DOHH2 (cell line): ENCODE measurements at regions not wholly inside any gene's neighbourhood (a gene's known extent, or its start where the extent isn't known, plus 50 kb on each side); places are given as distances from the start of the nearest gene placed in this dataset.

Experiments
- H3F3A ChIP-seq: fragments of 200-600 bp; sonication (generic), shearing (Covaris generic); 2 replicates; pipeline ENCODE4 v1.6.0; 2016; ENCODE audit warnings: antibody characterized with exemption, mild to moderate bottlenecking; ENCODE audit not compliant: control insufficient read depth, insufficient read depth
- H3K27ac ChIP-seq: fragments of 200-600 bp; sonication (generic); 2 replicates; pipeline ENCODE4 v1.5.1; 2014; ENCODE audit warnings: low read depth, mild to moderate bottlenecking, low read length, moderate library complexity
- H3K27me3 ChIP-seq: fragments of 200-600 bp; sonication (generic); 2 replicates; pipeline ENCODE4 v1.6.1; 2014; ENCODE audit warnings: mild to moderate bottlenecking, low read length, mixed read lengths; ENCODE audit not compliant: control insufficient read depth
- H3K36me3 ChIP-seq: fragments of 200-600 bp; sonication (generic); 2 replicates; pipeline ENCODE4 v1.6.1; 2014; ENCODE audit warnings: mild to moderate bottlenecking, low read length, moderate library complexity, mixed read lengths; ENCODE audit not compliant: control insufficient read depth
- H3K4me1 ChIP-seq: fragments of 200-600 bp; sonication (generic); 2 replicates; pipeline ENCODE4 v1.6.1; 2014; ENCODE audit warnings: mild to moderate bottlenecking, low read length, mixed read lengths; ENCODE audit not compliant: control insufficient read depth
- H3K4me2 ChIP-seq: fragments of 200-600 bp; sonication (generic); 2 replicates; pipeline ENCODE4 v1.6.0; 2014; ENCODE audit warnings: mild to moderate bottlenecking, low read length, moderate library complexity
- H3K4me3 ChIP-seq: fragments of 200-600 bp; sonication (generic); 2 replicates; pipeline ENCODE4 v1.5.1; 2014; ENCODE audit warnings: mild to moderate bottlenecking, low read length, mixed read lengths
- H3K79me2 ChIP-seq: fragments of 200-600 bp; sonication (generic); 2 replicates; pipeline ENCODE4 v1.6.1; 2014; ENCODE audit warnings: mild to moderate bottlenecking, low read length, mixed read lengths; ENCODE audit not compliant: control insufficient read depth
- H3K9me2 ChIP-seq: fragments of 200-600 bp; sonication (generic); replicated peaks from 2 replicates; pipeline ENCODE4 v1.6.1; 2014; ENCODE audit warnings: mild to moderate bottlenecking, low read length, mixed read lengths; ENCODE audit not compliant: control insufficient read depth
- H3K9me3 ChIP-seq: fragments of 200-600 bp; sonication (generic); 2 replicates; pipeline ENCODE4 v1.6.1; 2014; ENCODE audit warnings: antibody characterized with exemption, low read length, mixed read lengths; ENCODE audit not compliant: control insufficient read depth, insufficient read depth
- H4K20me1 ChIP-seq: fragments of 200-600 bp; sonication (generic); 2 replicates; pipeline ENCODE4 v1.6.0; 2014; ENCODE audit warnings: low read depth, mild to moderate bottlenecking, antibody characterized with exemption, low read length, moderate library complexity; ENCODE audit not compliant: control insufficient read depth, insufficient read depth
- EZH2phosphoT487 ChIP-seq: fragments of 200-600 bp; sonication (generic); IDR thresholded peaks from 2 replicates; pipeline ENCODE4 v1.6.1; 2017; ENCODE audit warnings: borderline replicate concordance, mild to moderate bottlenecking, antibody characterized with exemption, low read length, moderate library complexity, mixed read lengths
- TF ChIP-seq, protein P1 (sequence below): fragments of 200-600 bp; sonication (generic); IDR thresholded peaks from one replicate; pipeline ENCODE4 v1.5.1; 2014; ENCODE audit warnings: antibody characterized with exemption, mild to moderate bottlenecking, low read depth, low read length; ENCODE audit not compliant: poor library complexity, severe bottlenecking

DNA sequence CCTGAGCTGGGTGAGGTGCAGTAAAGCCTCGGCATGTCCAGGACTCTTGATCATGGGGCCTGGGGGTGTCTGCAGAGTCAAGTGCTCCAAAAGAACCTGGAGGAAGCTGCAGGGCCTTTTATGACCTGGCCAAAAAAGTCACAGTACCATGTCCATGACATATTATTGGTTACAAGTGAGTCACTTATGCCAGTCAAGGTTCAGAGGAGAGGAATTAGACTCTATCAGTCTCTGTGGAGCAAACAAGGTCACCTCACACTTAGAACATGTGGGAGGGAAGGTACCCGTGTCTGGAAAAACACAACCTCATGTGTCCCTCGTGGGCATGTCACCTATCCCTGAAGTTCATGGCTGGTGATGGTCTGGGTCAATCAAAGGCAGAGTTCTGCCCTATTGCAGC, 465.7 kb downstream of the FBXO15 start:
- no peak overlapping the region for H3K27ac ChIP-seq
- no peak overlapping the region for H3K4me3 ChIP-seq
- H3K4me2 ChIP-seq, result no peak overlapping the region
- H3K79me2 ChIP-seq, result no peaks in the 10 kb centered on the region
- TF ChIP-seq EZH2phosphoT487, result no peak
- TF ChIP-seq, protein P1, sequence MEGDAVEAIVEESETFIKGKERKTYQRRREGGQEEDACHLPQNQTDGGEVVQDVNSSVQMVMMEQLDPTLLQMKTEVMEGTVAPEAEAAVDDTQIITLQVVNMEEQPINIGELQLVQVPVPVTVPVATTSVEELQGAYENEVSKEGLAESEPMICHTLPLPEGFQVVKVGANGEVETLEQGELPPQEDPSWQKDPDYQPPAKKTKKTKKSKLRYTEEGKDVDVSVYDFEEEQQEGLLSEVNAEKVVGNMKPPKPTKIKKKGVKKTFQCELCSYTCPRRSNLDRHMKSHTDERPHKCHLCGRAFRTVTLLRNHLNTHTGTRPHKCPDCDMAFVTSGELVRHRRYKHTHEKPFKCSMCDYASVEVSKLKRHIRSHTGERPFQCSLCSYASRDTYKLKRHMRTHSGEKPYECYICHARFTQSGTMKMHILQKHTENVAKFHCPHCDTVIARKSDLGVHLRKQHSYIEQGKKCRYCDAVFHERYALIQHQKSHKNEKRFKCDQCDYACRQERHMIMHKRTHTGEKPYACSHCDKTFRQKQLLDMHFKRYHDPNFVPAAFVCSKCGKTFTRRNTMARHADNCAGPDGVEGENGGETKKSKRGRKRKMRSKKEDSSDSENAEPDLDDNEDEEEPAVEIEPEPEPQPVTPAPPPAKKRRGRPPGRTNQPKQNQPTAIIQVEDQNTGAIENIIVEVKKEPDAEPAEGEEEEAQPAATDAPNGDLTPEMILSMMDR, result no peak
- H3K9me2 ChIP-seq, result no peaks in the 10 kb centered on the region
- no peaks in the 10 kb centered on the region for H4K20me1 ChIP-seq
- no peaks in the 10 kb centered on the region for H3K36me3 ChIP-seq
- no peaks in the 10 kb centered on the region for H3K27me3 ChIP-seq
- H3F3A ChIP-seq, result no peaks in the 10 kb centered on the region
- no peaks in the 10 kb centered on the region for H3K4me1 ChIP-seq
- H3K9me3 ChIP-seq, result no peaks in the 10 kb centered on the region

DNA sequence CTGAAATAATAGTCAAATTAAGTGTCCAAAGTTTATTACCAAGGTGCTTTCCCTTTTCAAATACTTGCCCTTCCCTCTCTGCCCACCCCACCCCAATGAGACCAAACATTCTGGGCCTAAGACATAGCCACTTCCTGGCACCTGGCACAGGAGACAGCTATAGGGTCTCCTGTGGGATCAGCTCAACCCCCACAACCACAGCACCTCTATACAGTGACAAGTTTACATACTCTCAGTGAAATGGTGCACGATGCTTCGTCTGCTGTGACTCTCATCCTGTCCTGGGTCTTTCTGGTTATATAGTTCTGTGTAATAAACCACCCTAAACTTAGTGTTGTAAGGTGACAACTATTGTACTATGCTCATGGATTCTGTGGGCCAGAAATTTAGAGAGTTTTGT, 466.2 kb downstream of the FBXO15 start:
- Histone ChIP-seq H3K4me3 (no peak overlapping the region), H3K36me3 (no peaks in the 10 kb centered on the region), H3K27me3 (no peaks in the 10 kb centered on the region), H4K20me1 (no peaks in the 10 kb centered on the region), H3K79me2 (no peaks in the 10 kb centered on the region), H3K4me2 (no peak overlapping the region), H3K27ac (no peak overlapping the region), H3K9me2 (no peaks in the 10 kb centered on the region), H3K4me1 (no peaks in the 10 kb centered on the region), H3F3A (no peaks in the 10 kb centered on the region), H3K9me3 (no peaks in the 10 kb centered on the region)
- TF ChIP-seq, protein P1, result no peak
- TF ChIP-seq EZH2phosphoT487, result no peak

DNA sequence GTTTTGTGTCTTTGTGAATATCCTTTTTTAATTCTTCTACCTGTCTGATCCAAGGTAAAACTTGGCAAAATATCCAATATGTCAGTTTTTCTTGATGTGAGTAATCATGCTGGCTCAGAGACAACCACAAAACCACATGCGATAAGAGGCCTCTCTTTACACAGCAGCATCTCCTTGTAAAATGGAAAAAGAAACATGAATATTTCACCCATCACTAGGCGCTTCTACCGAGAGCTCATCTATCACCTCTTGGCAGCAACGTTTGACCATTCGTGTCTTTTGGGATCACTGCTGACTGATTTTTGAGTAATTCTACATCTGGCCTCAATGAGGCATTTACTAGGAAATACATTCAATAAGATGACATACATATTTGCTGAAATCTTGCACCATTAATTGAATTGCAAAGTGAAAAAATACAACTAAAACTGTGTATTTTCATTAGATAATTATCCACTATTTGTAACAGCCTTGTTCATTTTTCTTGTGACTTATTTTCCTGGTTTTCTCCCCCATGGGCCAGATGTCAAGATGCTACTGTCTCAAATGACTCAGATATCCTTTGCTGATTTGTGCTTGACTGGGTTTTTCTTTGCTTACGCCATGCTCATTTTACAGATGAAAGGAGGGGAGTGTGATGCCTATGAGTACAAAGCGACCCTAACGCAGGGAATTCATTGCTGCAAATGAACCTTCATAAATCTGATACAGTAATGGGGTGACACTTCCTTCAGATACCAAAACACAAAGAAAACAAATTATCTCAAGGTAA, 467.5 kb downstream of the FBXO15 start:
- Histone ChIP-seq H3K4me3 (no peak overlapping the region), H3F3A (no peaks in the 10 kb centered on the region), H3K4me2 (no peak overlapping the region)

More for the DNA sequence above, 467.5 kb downstream of the FBXO15 start:
- Histone ChIP-seq H3K4me1 (no peaks in the 10 kb centered on the region), H3K27ac (no peak overlapping the region), H3K9me2 (no peaks in the 10 kb centered on the region), H3K79me2 (no peaks in the 10 kb centered on the region), H4K20me1 (no peaks in the 10 kb centered on the region), H3K27me3 (no peaks in the 10 kb centered on the region), H3K9me3 (no peaks in the 10 kb centered on the region), H3K36me3 (no peaks in the 10 kb centered on the region)
- TF ChIP-seq, protein P1, result no peak
- TF ChIP-seq EZH2phosphoT487, result no peak
